ENCODE measurements at regions not wholly inside any gene's neighbourhood (a gene's known extent, or its start where the extent isn't known, plus 50 kb on each side); places are given as distances from the start of the nearest gene placed in this dataset.

DNA sequence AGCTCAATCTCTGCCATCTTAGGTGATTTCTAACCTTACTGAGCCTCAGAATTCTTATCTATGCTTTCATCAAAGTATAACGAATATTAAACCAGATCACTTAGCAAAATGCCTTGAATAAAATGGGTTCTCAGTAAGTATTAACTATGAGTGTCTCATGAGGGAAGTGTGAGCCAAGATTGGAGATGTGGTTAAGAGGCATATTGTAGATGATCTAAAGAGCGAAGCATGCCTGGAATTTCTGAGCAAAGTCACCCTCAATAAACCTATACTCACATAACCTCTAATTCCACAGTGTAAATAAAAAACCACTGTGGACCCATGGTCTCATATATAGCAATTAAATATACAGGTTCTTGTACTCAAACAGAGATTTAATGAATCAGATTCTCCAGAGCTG is 193.1 kb upstream of the FSCB start:
- DNase-seq (ENCODE audit: low read depth, low spot score), result no peak
- dilution Hi-C loops (cut with MboI; ENCODE audit: extremely low pct_ligation_motif_present, low sequenced_read_pairs), result no loop called here
- H3K4me1 ChIP-seq (ENCODE audit: control insufficient read depth, extremely low read depth, insufficient read depth, low read length), result no peaks in the 10 kb centered on the region
- no peak overlapping the region for H3K4me3 ChIP-seq (ENCODE audit: control insufficient read depth in 2 of 3, extremely low read depth in 1 of 3, insufficient read depth in 2 of 3, low read depth in 1 of 3, low read length in 3 of 3)
- TF ChIP-seq, protein P1, sequence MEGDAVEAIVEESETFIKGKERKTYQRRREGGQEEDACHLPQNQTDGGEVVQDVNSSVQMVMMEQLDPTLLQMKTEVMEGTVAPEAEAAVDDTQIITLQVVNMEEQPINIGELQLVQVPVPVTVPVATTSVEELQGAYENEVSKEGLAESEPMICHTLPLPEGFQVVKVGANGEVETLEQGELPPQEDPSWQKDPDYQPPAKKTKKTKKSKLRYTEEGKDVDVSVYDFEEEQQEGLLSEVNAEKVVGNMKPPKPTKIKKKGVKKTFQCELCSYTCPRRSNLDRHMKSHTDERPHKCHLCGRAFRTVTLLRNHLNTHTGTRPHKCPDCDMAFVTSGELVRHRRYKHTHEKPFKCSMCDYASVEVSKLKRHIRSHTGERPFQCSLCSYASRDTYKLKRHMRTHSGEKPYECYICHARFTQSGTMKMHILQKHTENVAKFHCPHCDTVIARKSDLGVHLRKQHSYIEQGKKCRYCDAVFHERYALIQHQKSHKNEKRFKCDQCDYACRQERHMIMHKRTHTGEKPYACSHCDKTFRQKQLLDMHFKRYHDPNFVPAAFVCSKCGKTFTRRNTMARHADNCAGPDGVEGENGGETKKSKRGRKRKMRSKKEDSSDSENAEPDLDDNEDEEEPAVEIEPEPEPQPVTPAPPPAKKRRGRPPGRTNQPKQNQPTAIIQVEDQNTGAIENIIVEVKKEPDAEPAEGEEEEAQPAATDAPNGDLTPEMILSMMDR (optimal IDR thresholded peaks at IDR 0.05 in 1 of 3, IDR thresholded peaks at IDR 0.05 in 1 of 3, conservative IDR thresholded peaks at IDR 0.05 in 1 of 3; ENCODE audit: extremely low read depth in 1 of 3, insufficient read depth in 2 of 3, low read length in 3 of 3), result no peak
- TF ChIP-seq EZH2 (IDR thresholded peaks at IDR 0.05; ENCODE audit: low read length), result no peak
- FAIRE-seq, result no peak
- H3K36me3 ChIP-seq (ENCODE audit: control insufficient read depth in 2 of 2, extremely low read depth in 1 of 2, insufficient read depth in 2 of 2, low read length in 2 of 2), result no peaks in the 10 kb centered on the region
- no peak overlapping the region for H2AFZ ChIP-seq (ENCODE audit: control insufficient read depth, low read length)
- no peak overlapping the region for H3K27ac ChIP-seq (ENCODE audit: control insufficient read depth, insufficient read depth, low read length)
- no peak overlapping the region for H3K9ac ChIP-seq (ENCODE audit: control insufficient read depth, extremely low read depth, insufficient read depth, low read length)
- H3K27me3 ChIP-seq (ENCODE audit: control insufficient read depth, extremely low read depth, insufficient read depth, low read length), result no peaks in the 10 kb centered on the region
- no peak overlapping the region for H3K4me2 ChIP-seq (ENCODE audit: control insufficient read depth, extremely low read depth, insufficient read depth, low read depth, low read length)
- H3K9me3 ChIP-seq (ENCODE audit: control insufficient read depth, low read depth, low read length), result no peaks in the 10 kb centered on the region
- no peaks in the 10 kb centered on the region for H3K9me1 ChIP-seq (ENCODE audit: control insufficient read depth, extremely low read depth, insufficient read depth, low read length)
- no peaks in the 10 kb centered on the region for H4K20me1 ChIP-seq (ENCODE audit: control insufficient read depth, extremely low read depth, insufficient read depth, low read length)
- H3K79me2 ChIP-seq (ENCODE audit: control insufficient read depth, insufficient read depth, low read length), result no peaks in the 10 kb centered on the region

DNA sequence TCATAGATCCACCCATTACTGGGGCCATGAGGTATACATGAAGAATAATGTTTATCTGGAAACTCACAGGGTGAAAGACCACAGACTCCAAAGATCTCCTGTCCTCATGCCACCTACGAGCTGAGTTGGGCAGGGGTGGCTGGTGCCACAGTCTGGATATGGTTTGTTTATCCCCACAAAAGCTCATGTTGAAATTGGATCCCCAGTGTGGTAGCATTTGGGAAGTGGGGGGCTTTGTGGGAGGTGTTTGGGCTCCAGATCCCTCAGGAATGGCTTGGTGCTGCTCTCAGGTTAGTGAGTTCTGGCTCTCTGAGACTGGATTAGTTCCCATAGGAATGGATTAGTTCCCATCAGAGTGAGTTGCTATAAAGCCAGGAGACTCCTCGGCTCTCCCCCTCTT is 192.3 kb upstream of the FSCB start:
- H3K4me1 ChIP-seq (ENCODE audit: control insufficient read depth, extremely low read depth, insufficient read depth, low read length), result no peaks in the 10 kb centered on the region
- H3K27ac ChIP-seq (ENCODE audit: control insufficient read depth, insufficient read depth, low read length), result no peak overlapping the region
- H3K9me1 ChIP-seq (ENCODE audit: control insufficient read depth, extremely low read depth, insufficient read depth, low read length), result no peaks in the 10 kb centered on the region
- H3K4me2 ChIP-seq (ENCODE audit: control insufficient read depth, extremely low read depth, insufficient read depth, low read depth, low read length), result no peak overlapping the region
- FAIRE-seq (no peak), DNase-seq (ENCODE audit: low read depth, low spot score) (no peak)
- H2AFZ ChIP-seq (ENCODE audit: control insufficient read depth, low read length), result no peak overlapping the region
- H3K36me3 ChIP-seq (ENCODE audit: control insufficient read depth in 2 of 2, extremely low read depth in 1 of 2, insufficient read depth in 2 of 2, low read length in 2 of 2), result no peaks in the 10 kb centered on the region
- H3K9me3 ChIP-seq (ENCODE audit: control insufficient read depth, low read depth, low read length), result no peaks in the 10 kb centered on the region
- no peaks in the 10 kb centered on the region for H4K20me1 ChIP-seq (ENCODE audit: control insufficient read depth, extremely low read depth, insufficient read depth, low read length)
- no peak overlapping the region for H3K4me3 ChIP-seq (ENCODE audit: control insufficient read depth in 2 of 3, extremely low read depth in 1 of 3, insufficient read depth in 2 of 3, low read depth in 1 of 3, low read length in 3 of 3)
- H3K27me3 ChIP-seq (ENCODE audit: control insufficient read depth, extremely low read depth, insufficient read depth, low read length), result no peaks in the 10 kb centered on the region
- H3K9ac ChIP-seq (ENCODE audit: control insufficient read depth, extremely low read depth, insufficient read depth, low read length), result no peak overlapping the region
- dilution Hi-C loops (cut with MboI; ENCODE audit: extremely low pct_ligation_motif_present, low sequenced_read_pairs), result no loop called here
- no peak for TF ChIP-seq EZH2 (IDR thresholded peaks at IDR 0.05; ENCODE audit: low read length)
- TF ChIP-seq, protein P1 (optimal IDR thresholded peaks at IDR 0.05 in 1 of 3, IDR thresholded peaks at IDR 0.05 in 1 of 3, conservative IDR thresholded peaks at IDR 0.05 in 1 of 3; ENCODE audit: extremely low read depth in 1 of 3, insufficient read depth in 2 of 3, low read length in 3 of 3), result no peak
- H3K79me2 ChIP-seq (ENCODE audit: control insufficient read depth, insufficient read depth, low read length), result no peaks in the 10 kb centered on the region

All from keratinocyte (primary cell).